IMR-90 (cell line): ENCODE measurements at regions not wholly inside any gene's neighbourhood (a gene's known extent, or its start where the extent isn't known, plus 50 kb on each side); places are given as distances from the start of the nearest gene placed in this dataset.

Experiments used
- ATAC-seq: fragments of 200-7000 bp; cut with Tn5 transposase; 2 replicates; pipeline ENCODE4 v1.9.1; 2020; ENCODE audit warnings: low read depth, mild to moderate bottlenecking, moderate library complexity
- BruUV-seq: library from RNA; stranded (reverse); fragments of 400-500 nt; replicated peaks from 2 replicates; lab custom pipeline; 2021; lab: Mats Ljungman, UMichigan
- CTCF ChIA-PET: fragments of 300-600 bp; formaldehyde crosslinking; extraction: SDS; loops from one replicate; lab custom pipeline; 2021; ENCODE audit warnings: antibody characterized with exemption; lab: Yijun Ruan, JAX
- POLR2A ChIA-PET: fragments of 300-600 bp; sonication (Branson Sonifier 250); formaldehyde crosslinking; loops from one replicate; lab custom pipeline; 2022; ENCODE audit warnings: antibody characterized with exemption; ENCODE audit not compliant: unreplicated experiment; lab: Charles Lee
- DNase-seq: peaks from one replicate; pipeline ENCODE4 v3.0.0; 2013
- H2AFZ ChIP-seq: replicated peaks from 2 replicates; pipeline ENCODE3; 2013; ENCODE audit warnings: low read length, mild to moderate bottlenecking; ENCODE audit not compliant: poor library complexity
- H2AK5ac ChIP-seq: 2 replicates; pipeline ENCODE4 v1.6.1; 2013; ENCODE audit warnings: low read depth, low read length, inconsistent platforms
- H2AK9ac ChIP-seq: replicated peaks from 2 replicates; pipeline ENCODE3; 2013; ENCODE audit warnings: mild to moderate bottlenecking, low read depth, low read length, moderate library complexity; ENCODE audit not compliant: poor library complexity
- H2BK120ac ChIP-seq: 2 replicates; pipeline ENCODE4 v1.6.1; 2013; ENCODE audit warnings: low read depth, low read length, inconsistent platforms
- H2BK15ac ChIP-seq: 3 replicates; pipeline ENCODE4 v1.6.1; 2013; ENCODE audit warnings: low read depth, low read length, inconsistent platforms
- H2BK20ac ChIP-seq: 2 replicates; pipeline ENCODE4 v1.6.1; 2013; ENCODE audit warnings: low read depth, mild to moderate bottlenecking, inconsistent platforms, low read length, moderate library complexity
- H2BK5ac ChIP-seq: 2 replicates; pipeline ENCODE4 v1.6.1; 2013; ENCODE audit warnings: mild to moderate bottlenecking, low read depth, low read length, inconsistent platforms; ENCODE audit not compliant: poor library complexity, severe bottlenecking
- H3K14ac ChIP-seq: replicated peaks from 2 replicates; pipeline ENCODE4 v1.6.1; 2013; ENCODE audit warnings: low read depth, low read length, inconsistent platforms
- H3K18ac ChIP-seq: 2 replicates; pipeline ENCODE4 v1.6.1; 2013; ENCODE audit warnings: low read depth, low read length, control low read depth
- H3K23ac ChIP-seq: 2 replicates; pipeline ENCODE4 v1.6.1; 2013; ENCODE audit warnings: low read depth, low read length, inconsistent platforms
- H3K27ac ChIP-seq: 2 replicates; pipeline ENCODE4 v1.5.1; 2013; ENCODE audit warnings: mild to moderate bottlenecking, control low read depth, low read length; ENCODE audit not compliant: insufficient read depth
- H3K27me3 ChIP-seq: 2 replicates; pipeline ENCODE4 v1.6.1; 2013; ENCODE audit warnings: low read length; ENCODE audit not compliant: control insufficient read depth, insufficient read depth
- H3K36me3 ChIP-seq: 2 replicates; pipeline ENCODE4 v1.6.1; 2013; ENCODE audit warnings: low read length, mixed read lengths; ENCODE audit not compliant: control insufficient read depth, insufficient read depth
- H3K4ac ChIP-seq: 2 replicates; pipeline ENCODE4 v1.6.1; 2013; ENCODE audit warnings: low read depth, low read length, inconsistent platforms
- H3K4me1 ChIP-seq: 2 replicates; pipeline ENCODE4 v1.6.1; 2013; ENCODE audit warnings: low read length, mixed read lengths; ENCODE audit not compliant: control insufficient read depth, insufficient read depth
- H3K4me2 ChIP-seq: 2 replicates; pipeline ENCODE4 v1.6.1; 2013; ENCODE audit warnings: low read depth, mild to moderate bottlenecking, control low read depth, low read length, moderate library complexity
- H3K4me3 ChIP-seq: 2 replicates; pipeline ENCODE4 v1.5.1; 2013; ENCODE audit warnings: low read depth, mild to moderate bottlenecking, control low read depth, low read length, moderate library complexity; ENCODE audit not compliant: insufficient read depth
- H3K56ac ChIP-seq: 2 replicates; pipeline ENCODE4 v1.6.1; 2013; ENCODE audit warnings: low read length, inconsistent platforms; ENCODE audit not compliant: insufficient read depth; ENCODE audit errors: extremely low read depth
- H3K79me1 ChIP-seq, 2 experiments: 2 replicates each; pipeline ENCODE4 v1.6.1; 2013; ENCODE audit warnings: low read length in 2 of 2, inconsistent platforms in 1 of 2, low read depth in 1 of 2
- H3K9ac ChIP-seq: 2 replicates; pipeline ENCODE4 v1.6.1; 2013; ENCODE audit warnings: low read depth, low read length, control low read depth
- H3K9me1 ChIP-seq: 2 replicates; pipeline ENCODE4 v1.6.1; 2013; ENCODE audit warnings: low read length, inconsistent platforms; ENCODE audit not compliant: insufficient read depth
- H3K9me3 ChIP-seq: 2 replicates; pipeline ENCODE4 v1.6.1; 2013; ENCODE audit warnings: low read length; ENCODE audit not compliant: control insufficient read depth, insufficient read depth
- H4K20me1 ChIP-seq: 2 replicates; pipeline ENCODE4 v1.6.1; 2013; ENCODE audit warnings: low read length, inconsistent platforms; ENCODE audit not compliant: insufficient read depth
- H4K5ac ChIP-seq: 2 replicates; pipeline ENCODE4 v1.6.1; 2013; ENCODE audit warnings: mild to moderate bottlenecking, low read depth, low read length, control low read depth
- H4K8ac ChIP-seq, 2 experiments: 2 replicates each; pipeline ENCODE4 v1.6.1; 2013; ENCODE audit warnings: low read depth in 2 of 2, low read length in 2 of 2, control low read depth in 1 of 2, inconsistent platforms in 1 of 2
- H4K91ac ChIP-seq: 2 replicates; pipeline ENCODE4 v1.6.1; 2013; ENCODE audit warnings: low read depth, low read length, inconsistent platforms; ENCODE audit not compliant: insufficient read depth
- BHLHE40 ChIP-seq: fragments of 150-350 bp; IDR thresholded peaks from 2 replicates; pipeline ENCODE4 v1.6.1; 2016; ENCODE audit warnings: mild to moderate bottlenecking, low read depth, low read length
- CEBPB ChIP-seq: IDR thresholded peaks from 2 replicates; pipeline ENCODE4 v1.6.1; 2012; ENCODE audit warnings: low read depth, low read length, improper control_type of control experiment
- CHD1 ChIP-seq: IDR thresholded peaks from 2 replicates; pipeline ENCODE4 v1.6.1; 2012; ENCODE audit warnings: low read depth, low read length, improper control_type of control experiment
- CTCF ChIP-seq: conservative IDR thresholded peaks from 2 replicates; pipeline ENCODE4 v1.5.1; 2012; ENCODE audit warnings: mild to moderate bottlenecking, low read depth, low read length, improper control_type of control experiment
- ELK1 ChIP-seq: fragments of 150-350 bp; IDR thresholded peaks from 2 replicates; pipeline ENCODE4 v1.6.1; 2016; ENCODE audit warnings: low read depth, mild to moderate bottlenecking, low read length, moderate library complexity, borderline replicate concordance
- FOS ChIP-seq: fragments of 150-350 bp; IDR thresholded peaks from 2 replicates; pipeline ENCODE4 v1.6.1; 2016; ENCODE audit warnings: low read depth, low read length
- MAFK ChIP-seq: IDR thresholded peaks from 2 replicates; pipeline ENCODE4 v1.6.1; 2012; ENCODE audit warnings: low read depth, low read length, improper control_type of control experiment
- MAZ ChIP-seq: IDR thresholded peaks from 2 replicates; pipeline ENCODE4 v1.6.1; 2012; ENCODE audit warnings: low read depth, mild to moderate bottlenecking, low read length, improper control_type of control experiment, moderate library complexity, borderline replicate concordance
- MXI1 ChIP-seq: IDR thresholded peaks from 2 replicates; pipeline ENCODE4 v1.6.1; 2012; ENCODE audit warnings: low read depth, mild to moderate bottlenecking, low read length, moderate library complexity, borderline replicate concordance
- NFE2L2 ChIP-seq: fragments of 150-350 bp; IDR thresholded peaks from 2 replicates; pipeline ENCODE4 v1.6.1; 2016; ENCODE audit warnings: low read depth, mild to moderate bottlenecking, low read length
- POLR2A ChIP-seq: IDR thresholded peaks from 2 replicates; pipeline ENCODE4 v1.6.1; 2012; ENCODE audit warnings: mild to moderate bottlenecking, low read depth, low read length
- RAD21 ChIP-seq: IDR thresholded peaks from 2 replicates; pipeline ENCODE4 v1.6.1; 2012; ENCODE audit warnings: low read length, improper control_type of control experiment
- RCOR1 ChIP-seq: IDR thresholded peaks from 2 replicates; pipeline ENCODE4 v1.6.1; 2012; ENCODE audit warnings: mild to moderate bottlenecking, low read length, improper control_type of control experiment; ENCODE audit not compliant: insufficient replicate concordance
- RFX5 ChIP-seq: IDR thresholded peaks from 2 replicates; pipeline ENCODE4 v1.8.0; 2012; ENCODE audit warnings: low read depth, mild to moderate bottlenecking, low read length, moderate library complexity
- SMC3 ChIP-seq: fragments of 150-350 bp; IDR thresholded peaks from 2 replicates; pipeline ENCODE4 v1.6.1; 2016; ENCODE audit warnings: low read depth, mild to moderate bottlenecking, antibody characterized with exemption, low read length, moderate library complexity
- USF2 ChIP-seq: fragments of 150-350 bp; IDR thresholded peaks from 2 replicates; pipeline ENCODE4 v1.6.1; 2017; ENCODE audit warnings: mild to moderate bottlenecking, antibody characterized with exemption, low read length, low read depth
- WGBS, 2 experiments: methylation state at CpG; one replicate each; pipeline versions ENCODE4 v1.1.5 to v1.1.7; 2013; ENCODE audit warnings: missing lambda C conversion rate in 2 of 2; ENCODE audit not compliant: insufficient read length in 1 of 2; ENCODE audit errors: extremely low coverage in 2 of 2; 5-methylcytosine and 5-hydroxymethylcytosine counted together
- dilution Hi-C: fragments of 300-500 bp; cut with HindIII; formaldehyde crosslinking; loops from one replicate; pipeline ENCODE4 v1.14.3; 2018; ENCODE audit warnings: low sequenced_read_pairs; ENCODE audit not compliant: unreplicated experiment
- in situ Hi-C: fragments of 300-500 bp; cut with MboI; formaldehyde crosslinking; loops from 3 replicates; pipeline ENCODE4 v1.14.3; 2019; ENCODE audit warnings: low sequenced_read_pairs, inconsistent platforms, mixed read lengths
- intact Hi-C: fragments of 100-400 bp; cut with micrococcal nuclease; formaldehyde crosslinking; loops from 2 replicates; pipeline ENCODE4 v1.10.0; 2022

GRCh38 chr4:33126002-33126401 lies 2405.8 kb downstream of the PCDH7 start:
- Histone ChIP-seq H3K4me2 (no peak overlapping the region), H3K23ac (no peak overlapping the region), H4K5ac (no peak overlapping the region), H4K91ac (no peak overlapping the region), H3K18ac (no peak overlapping the region), H3K4me1 (no peaks in the 10 kb centered on the region), H3K27me3 (no peaks in the 10 kb centered on the region), H3K9me1 (no peaks in the 10 kb centered on the region), H3K27ac (no peak overlapping the region), H3K4ac (no peak overlapping the region), H2BK5ac (no peak overlapping the region), H3K36me3 (no peaks in the 10 kb centered on the region), H2BK20ac (no peak overlapping the region), H2BK120ac (no peak overlapping the region), H4K20me1 (no peaks in the 10 kb centered on the region), H3K9me3 (no peaks in the 10 kb centered on the region), H3K9ac (no peak overlapping the region), H2BK15ac (no peak overlapping the region), H2AFZ (no peak overlapping the region), H3K14ac (no peak overlapping the region), H2AK9ac (no peak overlapping the region), H3K79me1 (no peaks in the 10 kb centered on the region), H3K4me3 (no peak overlapping the region), H2AK5ac (no peak overlapping the region), H4K8ac (no peak overlapping the region), H3K56ac (no peak overlapping the region)
- ATAC-seq, result no peak
- DNase-seq, result no peak
- no TSS peak for BruUV-seq
- TF ChIP-seq FOS, result no peak
- TF ChIP-seq RCOR1, result no peak
- TF ChIP-seq RAD21, result no peak
- no peak for TF ChIP-seq NFE2L2
- TF ChIP-seq BHLHE40, result no peak
- TF ChIP-seq POLR2A, result no peak
- TF ChIP-seq USF2, result no peak
- TF ChIP-seq SMC3, result no peak
- no peak for TF ChIP-seq CTCF
- no peak for TF ChIP-seq MAZ
- TF ChIP-seq CEBPB, result no peak
- TF ChIP-seq RFX5, result no peak
- TF ChIP-seq MXI1, result no peak
- no peak for TF ChIP-seq MAFK
- no peak for TF ChIP-seq ELK1
- TF ChIP-seq CHD1, result no peak
- intact Hi-C loops, result no loop called here
- ChIA-PET CTCF (interaction anchor here (0.7 kb wide), 1 partner anchor 233 kb away, joined by 3 read pairs; no protein-coding TSS in a partner anchor), POLR2A (no interaction called here)
- WGBS, 2 experiments, result no CpG with 5 or more reads among the region's 1 CpG
- in situ Hi-C loops, result no loop called here
- dilution Hi-C loops, result no loop called here
